C4-2B (cell line): ENCODE measurements at regions not wholly inside any gene's neighbourhood (a gene's known extent, or its start where the extent isn't known, plus 50 kb on each side); places are given as distances from the start of the nearest gene placed in this dataset.

Source experiments
- H3K27ac ChIP-seq: fragments of 450-650 bp; 2 replicates; pipeline ENCODE4 v1.5.1; 2017
- CTCF ChIP-seq: fragments of 450-650 bp; conservative IDR thresholded peaks from 2 replicates; pipeline ENCODE4 v1.5.1; 2017; ENCODE audit warnings: mild to moderate bottlenecking
- ZFX ChIP-seq: fragments of 450-650 bp; IDR thresholded peaks from 2 replicates; pipeline ENCODE4 v1.6.1; 2017

DNA sequence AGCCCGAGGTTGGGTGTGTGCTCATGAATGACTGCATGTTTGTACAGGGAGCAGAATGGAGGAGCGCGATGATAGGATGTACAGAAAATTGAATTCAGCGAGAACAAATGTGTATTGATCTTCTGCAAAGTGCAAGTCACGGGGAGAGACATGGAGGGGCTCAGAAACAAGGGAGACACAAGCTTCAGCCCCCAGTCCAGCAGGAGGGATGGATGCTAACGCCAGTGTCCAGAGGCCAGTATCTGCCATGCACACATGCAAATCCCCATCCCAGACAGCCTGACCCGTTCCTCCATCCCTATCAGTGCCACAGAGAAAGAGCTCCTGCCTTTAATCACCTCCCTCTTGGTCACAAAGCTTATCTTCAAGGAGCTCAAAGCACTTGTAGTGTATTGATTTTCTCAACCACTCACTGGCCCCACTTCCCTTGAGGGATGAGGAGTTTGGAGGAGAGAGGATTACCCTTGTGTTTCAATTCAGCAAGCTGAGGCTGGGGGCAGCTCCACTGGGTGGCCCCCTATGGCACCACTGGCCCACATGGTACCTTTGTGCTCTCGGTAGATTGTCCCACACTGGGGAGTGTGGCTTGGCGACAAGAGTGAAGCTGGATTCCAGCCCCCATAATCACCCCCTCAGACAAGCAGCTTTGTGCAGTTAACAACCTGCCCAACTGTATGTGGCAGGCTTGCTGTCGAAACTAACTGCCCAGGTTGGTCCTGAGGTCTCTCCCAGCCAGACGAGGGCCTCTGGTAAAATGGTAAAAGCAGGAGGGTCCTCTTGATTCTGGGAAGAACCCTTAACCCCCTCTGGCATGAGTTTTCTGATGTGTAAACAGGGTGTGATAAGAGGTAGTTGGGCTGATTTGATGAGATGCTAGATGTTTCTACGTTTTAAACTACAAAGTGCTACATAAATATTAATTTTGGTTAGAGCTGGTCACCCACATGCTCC lies 151.6 kb upstream of the UNC5B start:
- TF ChIP-seq ZFX, result no peak
- TF ChIP-seq CTCF, result no peak
- H3K27ac ChIP-seq, result no peak overlapping the region

- no peak for TF ChIP-seq ZFX
- H3K27ac ChIP-seq, result no peak overlapping the region
Observed at GRCh38 chr10:71061472-71061871, 150.9 kb upstream of the UNC5B start.

GRCh38 chr10:71062156-71062555 lies 150.2 kb upstream of the UNC5B start:
- no peak overlapping the region for H3K27ac ChIP-seq
- TF ChIP-seq CTCF (no peak), ZFX (no peak)

GRCh38 chr10:71063401-71063800 lies 149.0 kb upstream of the UNC5B start:
- no peak overlapping the region for H3K27ac ChIP-seq
- TF ChIP-seq ZFX (no peak), CTCF (no peak)

DNA sequence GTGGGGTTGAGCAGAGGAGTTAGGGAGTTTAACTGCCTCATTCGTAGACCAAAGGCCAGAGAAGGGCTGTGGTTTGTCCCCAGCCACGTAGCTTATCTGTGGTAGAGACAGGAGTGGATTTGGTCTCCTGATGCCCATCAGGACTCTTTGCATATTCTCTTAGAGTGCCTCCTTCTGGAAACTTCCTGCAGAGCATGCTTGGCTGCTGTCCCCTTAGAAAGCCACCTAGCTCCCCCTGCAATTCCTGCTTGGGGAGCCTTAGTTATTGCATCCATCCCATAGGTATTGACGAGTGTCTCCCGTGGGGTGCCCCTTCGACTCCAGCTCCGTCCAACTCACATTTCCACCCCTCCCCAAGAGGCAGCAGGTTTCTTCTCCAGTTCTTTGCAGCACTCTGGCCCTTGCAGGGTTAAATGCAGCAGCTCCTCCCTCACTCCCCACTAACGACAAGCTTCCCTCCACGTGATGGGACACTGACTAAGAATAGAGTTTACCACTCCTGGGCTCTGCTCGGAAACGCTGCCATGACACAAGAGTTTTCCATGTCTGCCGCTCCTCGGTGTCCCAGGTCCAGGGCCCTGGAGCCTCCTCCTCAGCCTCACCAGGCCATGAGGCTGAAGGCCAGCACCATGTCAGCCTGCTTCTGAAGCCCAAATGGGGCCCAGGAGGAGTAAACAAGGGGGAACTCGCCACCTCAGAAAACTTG lies 147.8 kb upstream of the UNC5B start:
- H3K27ac ChIP-seq, result no peak overlapping the region
- TF ChIP-seq ZFX, result no peak
- no peak; the same call in 1 of the 2 replicates for TF ChIP-seq CTCF

- TF ChIP-seq ZFX (no peak), CTCF (no peak)
- H3K27ac ChIP-seq, result no peak overlapping the region
Observed at GRCh38 chr10:71065659-71066058, 146.7 kb upstream of the UNC5B start.

GRCh38 chr10:71066600-71066999 lies 145.8 kb upstream of the UNC5B start:
- TF ChIP-seq ZFX (no peak), CTCF (no peak)
- no peak overlapping the region for H3K27ac ChIP-seq
